ENCODE measurements at regions not wholly inside any gene's neighbourhood (a gene's known extent, or its start where the extent isn't known, plus 50 kb on each side); places are given as distances from the start of the nearest gene placed in this dataset.

- intact Hi-C loops (cut with DNase I): no loop called here
- no peak for ATAC-seq
- no peak for DNase-seq
- Histone ChIP-seq H3K9me3 (no peaks in the 10 kb centered on the region), H3K27ac (no peak overlapping the region), H3K36me3 (ENCODE audit: insufficient read depth in 1 of 2, low read depth in 1 of 2) (no peaks in the 10 kb centered on the region), H3K4me1 (no peaks in the 10 kb centered on the region), H3K27me3 (ENCODE audit: insufficient read depth in 3 of 3, low read length in 2 of 3) (no peaks in the 10 kb centered on the region), H3K4me3 (no peak overlapping the region)
- WGBS, 3 donors: 66 to 68% (median 67%) methylated on average over 8 of the region's 8 CpGs
- TF ChIP-seq CTCF (IDR thresholded peaks at IDR 0.05): no peak
Observed at GRCh38 chr5:35331956-35332950, 102.0 kb upstream of the PRLR start.

- 90 to 91% (median 91%) methylated on average over 3 of the region's 3 CpGs for WGBS, 3 donors
- no peak for TF ChIP-seq CTCF (IDR thresholded peaks at IDR 0.05)
- Histone ChIP-seq H3K27ac (no peak overlapping the region), H3K36me3 (ENCODE audit: insufficient read depth in 1 of 2, low read depth in 1 of 2) (no peaks in the 10 kb centered on the region), H3K9me3 (no peaks in the 10 kb centered on the region), H3K4me3 (no peak overlapping the region), H3K4me1 (no peaks in the 10 kb centered on the region), H3K27me3 (ENCODE audit: insufficient read depth in 3 of 3, low read length in 2 of 3) (no peaks in the 10 kb centered on the region)
- DNase-seq (no peak), ATAC-seq (no peak)
- intact Hi-C loops (cut with DNase I): no loop called here
Observed at GRCh38 chr5:35325836-35326235, 95.5 kb upstream of the PRLR start.

- H3K27me3 ChIP-seq (ENCODE audit: insufficient read depth in 3 of 3, low read length in 2 of 3): no peaks in the 10 kb centered on the region
- WGBS, 3 donors: 82 to 88% (median 85%) methylated on average over 6 of the region's 6 CpGs
- no peak for ATAC-seq
- no peak overlapping the region for H3K4me3 ChIP-seq
- no peaks in the 10 kb centered on the region for H3K4me1 ChIP-seq
- no peak overlapping the region for H3K27ac ChIP-seq
- H3K36me3 ChIP-seq (ENCODE audit: insufficient read depth in 1 of 2, low read depth in 1 of 2): no peaks in the 10 kb centered on the region
- no peak for TF ChIP-seq CTCF (IDR thresholded peaks at IDR 0.05)
- intact Hi-C loops (cut with DNase I): no loop called here
- no peaks in the 10 kb centered on the region for H3K9me3 ChIP-seq
- no peak for DNase-seq
Observed at GRCh38 chr5:35324679-35325078, 94.4 kb upstream of the PRLR start.

GRCh38 chr5:35324201-35324600 lies 93.9 kb upstream of the PRLR start:
- intact Hi-C loops (cut with DNase I): no loop called here
- WGBS, 3 donors: 78 to 86% (median 81%) methylated on average over 4 of the region's 4 CpGs
- no peaks in the 10 kb centered on the region for H3K27me3 ChIP-seq (ENCODE audit: insufficient read depth in 3 of 3, low read length in 2 of 3)
- no peak for ATAC-seq
- no peak overlapping the region for H3K4me3 ChIP-seq
- no peaks in the 10 kb centered on the region for H3K9me3 ChIP-seq
- H3K4me1 ChIP-seq: no peaks in the 10 kb centered on the region
- no peak for TF ChIP-seq CTCF (IDR thresholded peaks at IDR 0.05)
- no peak overlapping the region for H3K27ac ChIP-seq
- no peak for DNase-seq
- H3K36me3 ChIP-seq (ENCODE audit: insufficient read depth in 1 of 2, low read depth in 1 of 2): no peaks in the 10 kb centered on the region

Measured in psoas muscle (tissue), 7 donors.